DOHH2 (cell line): ENCODE measurements at regions not wholly inside any gene's neighbourhood (a gene's known extent, or its start where the extent isn't known, plus 50 kb on each side); places are given as distances from the start of the nearest gene placed in this dataset.

Source experiments
- H3F3A ChIP-seq: fragments of 200-600 bp; sonication (generic), shearing (Covaris generic); 2 replicates; pipeline ENCODE4 v1.6.0; 2016; ENCODE audit warnings: antibody characterized with exemption, mild to moderate bottlenecking; ENCODE audit not compliant: control insufficient read depth, insufficient read depth
- H3K27ac ChIP-seq: fragments of 200-600 bp; sonication (generic); 2 replicates; pipeline ENCODE4 v1.5.1; 2014; ENCODE audit warnings: low read depth, mild to moderate bottlenecking, low read length, moderate library complexity
- H3K27me3 ChIP-seq: fragments of 200-600 bp; sonication (generic); 2 replicates; pipeline ENCODE4 v1.6.1; 2014; ENCODE audit warnings: mild to moderate bottlenecking, low read length, mixed read lengths; ENCODE audit not compliant: control insufficient read depth
- H3K36me3 ChIP-seq: fragments of 200-600 bp; sonication (generic); 2 replicates; pipeline ENCODE4 v1.6.1; 2014; ENCODE audit warnings: mild to moderate bottlenecking, low read length, moderate library complexity, mixed read lengths; ENCODE audit not compliant: control insufficient read depth
- H3K4me1 ChIP-seq: fragments of 200-600 bp; sonication (generic); 2 replicates; pipeline ENCODE4 v1.6.1; 2014; ENCODE audit warnings: mild to moderate bottlenecking, low read length, mixed read lengths; ENCODE audit not compliant: control insufficient read depth
- H3K4me2 ChIP-seq: fragments of 200-600 bp; sonication (generic); 2 replicates; pipeline ENCODE4 v1.6.0; 2014; ENCODE audit warnings: mild to moderate bottlenecking, low read length, moderate library complexity
- H3K4me3 ChIP-seq: fragments of 200-600 bp; sonication (generic); 2 replicates; pipeline ENCODE4 v1.5.1; 2014; ENCODE audit warnings: mild to moderate bottlenecking, low read length, mixed read lengths
- H3K79me2 ChIP-seq: fragments of 200-600 bp; sonication (generic); 2 replicates; pipeline ENCODE4 v1.6.1; 2014; ENCODE audit warnings: mild to moderate bottlenecking, low read length, mixed read lengths; ENCODE audit not compliant: control insufficient read depth
- H3K9me2 ChIP-seq: fragments of 200-600 bp; sonication (generic); replicated peaks from 2 replicates; pipeline ENCODE4 v1.6.1; 2014; ENCODE audit warnings: mild to moderate bottlenecking, low read length, mixed read lengths; ENCODE audit not compliant: control insufficient read depth
- H3K9me3 ChIP-seq: fragments of 200-600 bp; sonication (generic); 2 replicates; pipeline ENCODE4 v1.6.1; 2014; ENCODE audit warnings: antibody characterized with exemption, low read length, mixed read lengths; ENCODE audit not compliant: control insufficient read depth, insufficient read depth
- H4K20me1 ChIP-seq: fragments of 200-600 bp; sonication (generic); 2 replicates; pipeline ENCODE4 v1.6.0; 2014; ENCODE audit warnings: low read depth, mild to moderate bottlenecking, antibody characterized with exemption, low read length, moderate library complexity; ENCODE audit not compliant: control insufficient read depth, insufficient read depth
- EZH2phosphoT487 ChIP-seq: fragments of 200-600 bp; sonication (generic); IDR thresholded peaks from 2 replicates; pipeline ENCODE4 v1.6.1; 2017; ENCODE audit warnings: borderline replicate concordance, mild to moderate bottlenecking, antibody characterized with exemption, low read length, moderate library complexity, mixed read lengths
- TF ChIP-seq, protein P1 (sequence below): fragments of 200-600 bp; sonication (generic); IDR thresholded peaks from one replicate; pipeline ENCODE4 v1.5.1; 2014; ENCODE audit warnings: antibody characterized with exemption, mild to moderate bottlenecking, low read depth, low read length; ENCODE audit not compliant: poor library complexity, severe bottlenecking

GRCh38 chr4:182014164-182014563, 229.0 kb upstream of the TENM3 start:
- Histone ChIP-seq H3F3A (no peaks in the 10 kb centered on the region), H3K4me2 (no peak overlapping the region), H3K27me3 (no peaks in the 10 kb centered on the region), H3K79me2 (no peaks in the 10 kb centered on the region), H3K9me3 (no peaks in the 10 kb centered on the region), H3K9me2 (no peaks in the 10 kb centered on the region), H3K36me3 (no peaks in the 10 kb centered on the region), H3K4me3 (no peak overlapping the region), H3K27ac (no peak overlapping the region), H4K20me1 (no peaks in the 10 kb centered on the region), H3K4me1 (no peaks in the 10 kb centered on the region)
- TF ChIP-seq EZH2phosphoT487, result no peak
- TF ChIP-seq, protein P1, sequence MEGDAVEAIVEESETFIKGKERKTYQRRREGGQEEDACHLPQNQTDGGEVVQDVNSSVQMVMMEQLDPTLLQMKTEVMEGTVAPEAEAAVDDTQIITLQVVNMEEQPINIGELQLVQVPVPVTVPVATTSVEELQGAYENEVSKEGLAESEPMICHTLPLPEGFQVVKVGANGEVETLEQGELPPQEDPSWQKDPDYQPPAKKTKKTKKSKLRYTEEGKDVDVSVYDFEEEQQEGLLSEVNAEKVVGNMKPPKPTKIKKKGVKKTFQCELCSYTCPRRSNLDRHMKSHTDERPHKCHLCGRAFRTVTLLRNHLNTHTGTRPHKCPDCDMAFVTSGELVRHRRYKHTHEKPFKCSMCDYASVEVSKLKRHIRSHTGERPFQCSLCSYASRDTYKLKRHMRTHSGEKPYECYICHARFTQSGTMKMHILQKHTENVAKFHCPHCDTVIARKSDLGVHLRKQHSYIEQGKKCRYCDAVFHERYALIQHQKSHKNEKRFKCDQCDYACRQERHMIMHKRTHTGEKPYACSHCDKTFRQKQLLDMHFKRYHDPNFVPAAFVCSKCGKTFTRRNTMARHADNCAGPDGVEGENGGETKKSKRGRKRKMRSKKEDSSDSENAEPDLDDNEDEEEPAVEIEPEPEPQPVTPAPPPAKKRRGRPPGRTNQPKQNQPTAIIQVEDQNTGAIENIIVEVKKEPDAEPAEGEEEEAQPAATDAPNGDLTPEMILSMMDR, result no peak

GRCh38 chr4:182015014-182015413, 228.2 kb upstream of the TENM3 start:
- no peak overlapping the region for H3K4me3 ChIP-seq
- H3K4me2 ChIP-seq, result no peak overlapping the region
- H3K9me2 ChIP-seq, result no peaks in the 10 kb centered on the region
- no peaks in the 10 kb centered on the region for H3F3A ChIP-seq
- TF ChIP-seq, protein P1, result no peak
- no peak for TF ChIP-seq EZH2phosphoT487
- H3K27ac ChIP-seq, result no peak overlapping the region
- H3K9me3 ChIP-seq, result no peaks in the 10 kb centered on the region
- no peaks in the 10 kb centered on the region for H3K27me3 ChIP-seq
- no peaks in the 10 kb centered on the region for H3K79me2 ChIP-seq
- H4K20me1 ChIP-seq, result no peaks in the 10 kb centered on the region
- H3K4me1 ChIP-seq, result no peaks in the 10 kb centered on the region
- H3K36me3 ChIP-seq, result no peaks in the 10 kb centered on the region

DNA sequence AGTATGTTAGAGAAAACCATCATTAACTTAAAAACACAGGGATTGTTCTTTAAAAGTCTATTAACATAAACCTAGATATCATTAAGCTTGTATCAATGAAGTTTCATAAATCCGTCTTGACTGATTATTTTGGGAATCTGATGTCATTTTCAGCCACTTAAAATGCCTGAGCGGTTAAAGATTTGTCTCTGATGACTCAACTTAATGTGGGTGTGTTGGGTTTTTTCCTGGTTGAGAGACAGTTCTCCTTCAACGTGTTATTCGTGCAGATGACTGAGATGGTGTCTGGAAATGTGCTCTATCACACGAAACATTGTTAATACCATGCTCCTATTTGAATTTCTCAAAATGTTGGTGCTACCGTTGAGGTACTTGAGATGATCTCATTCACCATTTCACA, 227.3 kb upstream of the TENM3 start:
- Histone ChIP-seq H4K20me1 (no peaks in the 10 kb centered on the region), H3K4me2 (no peak overlapping the region), H3K4me3 (no peak overlapping the region)

More for the DNA sequence above, 227.3 kb upstream of the TENM3 start:
- H3K27me3 ChIP-seq, result no peaks in the 10 kb centered on the region
- no peaks in the 10 kb centered on the region for H3K4me1 ChIP-seq
- no peak for TF ChIP-seq EZH2phosphoT487
- TF ChIP-seq, protein P1, result no peak
- no peaks in the 10 kb centered on the region for H3K36me3 ChIP-seq
- no peak overlapping the region for H3K27ac ChIP-seq
- no peaks in the 10 kb centered on the region for H3K9me3 ChIP-seq
- H3K9me2 ChIP-seq, result no peaks in the 10 kb centered on the region
- no peaks in the 10 kb centered on the region for H3K79me2 ChIP-seq
- no peaks in the 10 kb centered on the region for H3F3A ChIP-seq
